MM.1S (cell line): ENCODE measurements at regions not wholly inside any gene's neighbourhood (a gene's known extent, or its start where the extent isn't known, plus 50 kb on each side); places are given as distances from the start of the nearest gene placed in this dataset.

Experiments used
- DNase-seq: peaks from one replicate; pipeline ENCODE4 v3.0.0-alpha.2; 2015
- H2AFZ ChIP-seq: fragments of 300-600 bp; sonication (generic); 2 replicates; pipeline ENCODE4 v1.6.0; 2016; ENCODE audit warnings: antibody characterized with exemption, low read length
- H3F3A ChIP-seq: fragments of 300-600 bp; sonication (generic); 2 replicates; pipeline ENCODE4 v1.6.1; 2016; ENCODE audit warnings: mild to moderate bottlenecking, antibody characterized with exemption, low read length, moderate library complexity, mixed read lengths; ENCODE audit not compliant: insufficient read depth
- H3K27ac ChIP-seq: fragments of 300-600 bp; sonication (generic); 2 replicates; pipeline ENCODE4 v1.5.1; 2016; ENCODE audit warnings: mild to moderate bottlenecking, low read length
- H3K27me3 ChIP-seq: fragments of 300-600 bp; sonication (generic); replicated peaks from 2 replicates; pipeline ENCODE4 v1.6.0; 2016; ENCODE audit warnings: low read length; ENCODE audit not compliant: insufficient read depth
- H3K36me3 ChIP-seq: fragments of 300-600 bp; sonication (generic); replicated peaks from 2 replicates; pipeline ENCODE4 v1.6.1; 2016; ENCODE audit warnings: mild to moderate bottlenecking, low read length, mixed read lengths; ENCODE audit not compliant: insufficient read depth
- H3K4me1 ChIP-seq: fragments of 300-600 bp; sonication (generic); 2 replicates; pipeline ENCODE4 v1.6.1; 2016; ENCODE audit warnings: low read length, mixed read lengths
- H3K4me2 ChIP-seq: fragments of 300-600 bp; sonication (generic); 2 replicates; pipeline ENCODE4 v1.6.0; 2016; ENCODE audit warnings: low read depth, low read length
- H3K4me3 ChIP-seq: fragments of 300-600 bp; sonication (generic); 2 replicates; pipeline ENCODE4 v1.5.1; 2016; ENCODE audit warnings: low read length, mixed read lengths
- H3K79me2 ChIP-seq: fragments of 300-600 bp; sonication (generic); 2 replicates; pipeline ENCODE4 v1.6.1; 2016; ENCODE audit warnings: mixed run types, low read length, mixed read lengths
- H3K9ac ChIP-seq: fragments of 300-600 bp; sonication (generic); 2 replicates; pipeline ENCODE4 v1.6.1; 2016; ENCODE audit warnings: low read length, mixed read lengths
- H3K9me2 ChIP-seq: fragments of 300-600 bp; sonication (generic); replicated peaks from 2 replicates; pipeline ENCODE4 v1.6.1; 2016; ENCODE audit warnings: mild to moderate bottlenecking, low read length, mixed read lengths; ENCODE audit not compliant: insufficient read depth
- H3K9me3 ChIP-seq: fragments of 300-600 bp; sonication (generic); replicated peaks from 2 replicates; pipeline ENCODE4 v1.6.1; 2016; ENCODE audit warnings: mild to moderate bottlenecking, low read length, mixed read lengths; ENCODE audit not compliant: insufficient read depth
- H4K20me1 ChIP-seq: fragments of 300-600 bp; sonication (generic); 2 replicates; pipeline ENCODE4 v1.6.1; 2016; ENCODE audit warnings: mild to moderate bottlenecking, low read length, moderate library complexity, mixed read lengths; ENCODE audit not compliant: insufficient read depth
- EZH2 ChIP-seq: fragments of 300-600 bp; sonication (generic); optimal IDR thresholded peaks from 2 replicates; pipeline ENCODE3; 2017; ENCODE audit warnings: low read depth, mild to moderate bottlenecking, antibody characterized with exemption, low read length, mixed read lengths
- EZH2phosphoT487 ChIP-seq: fragments of 300-600 bp; sonication (generic); IDR thresholded peaks from 2 replicates; pipeline ENCODE4 v1.6.1; 2018; ENCODE audit warnings: antibody characterized with exemption, low read length
- TF ChIP-seq, protein P1 (sequence below): fragments of 300-600 bp; sonication (generic); IDR thresholded peaks from 2 replicates; pipeline ENCODE4 v1.5.1; 2016; ENCODE audit warnings: antibody characterized with exemption, low read length, mixed read lengths

DNA sequence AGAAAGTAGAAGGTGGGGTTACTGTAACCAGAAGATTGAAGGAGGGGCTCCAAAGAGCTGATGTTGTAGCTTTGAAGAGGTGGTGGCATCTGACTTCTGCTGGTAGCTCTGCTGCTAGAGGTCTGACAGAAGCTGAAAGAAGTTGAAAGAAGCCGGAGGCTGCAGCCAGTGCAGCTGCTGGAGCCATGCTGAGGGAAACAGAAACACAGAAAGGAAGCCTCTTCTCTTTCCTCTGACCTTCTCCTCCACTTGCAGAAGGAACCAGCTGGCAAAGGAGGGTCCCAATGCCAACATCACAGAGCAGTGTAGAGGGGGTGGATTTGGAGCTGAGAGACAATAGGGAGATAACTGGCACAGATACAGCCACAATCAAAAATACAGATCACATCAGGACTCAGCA is 89.3 kb upstream of the HHIP start:
- Histone ChIP-seq H3K36me3 (no peaks in the 10 kb centered on the region), H3K4me1 (no peaks in the 10 kb centered on the region), H3K9ac (no peak overlapping the region), H4K20me1 (no peaks in the 10 kb centered on the region), H3F3A (no peaks in the 10 kb centered on the region), H2AFZ (no peak overlapping the region), H3K4me3 (no peak overlapping the region), H3K9me2 (no peaks in the 10 kb centered on the region), H3K27ac (no peak overlapping the region), H3K27me3 (no peaks in the 10 kb centered on the region), H3K9me3 (no peaks in the 10 kb centered on the region), H3K79me2 (no peaks in the 10 kb centered on the region), H3K4me2 (no peak overlapping the region)
- DNase-seq: no peak
- TF ChIP-seq, protein P1, sequence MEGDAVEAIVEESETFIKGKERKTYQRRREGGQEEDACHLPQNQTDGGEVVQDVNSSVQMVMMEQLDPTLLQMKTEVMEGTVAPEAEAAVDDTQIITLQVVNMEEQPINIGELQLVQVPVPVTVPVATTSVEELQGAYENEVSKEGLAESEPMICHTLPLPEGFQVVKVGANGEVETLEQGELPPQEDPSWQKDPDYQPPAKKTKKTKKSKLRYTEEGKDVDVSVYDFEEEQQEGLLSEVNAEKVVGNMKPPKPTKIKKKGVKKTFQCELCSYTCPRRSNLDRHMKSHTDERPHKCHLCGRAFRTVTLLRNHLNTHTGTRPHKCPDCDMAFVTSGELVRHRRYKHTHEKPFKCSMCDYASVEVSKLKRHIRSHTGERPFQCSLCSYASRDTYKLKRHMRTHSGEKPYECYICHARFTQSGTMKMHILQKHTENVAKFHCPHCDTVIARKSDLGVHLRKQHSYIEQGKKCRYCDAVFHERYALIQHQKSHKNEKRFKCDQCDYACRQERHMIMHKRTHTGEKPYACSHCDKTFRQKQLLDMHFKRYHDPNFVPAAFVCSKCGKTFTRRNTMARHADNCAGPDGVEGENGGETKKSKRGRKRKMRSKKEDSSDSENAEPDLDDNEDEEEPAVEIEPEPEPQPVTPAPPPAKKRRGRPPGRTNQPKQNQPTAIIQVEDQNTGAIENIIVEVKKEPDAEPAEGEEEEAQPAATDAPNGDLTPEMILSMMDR: no peak
- TF ChIP-seq EZH2: no peak
- no peak for TF ChIP-seq EZH2phosphoT487

DNA sequence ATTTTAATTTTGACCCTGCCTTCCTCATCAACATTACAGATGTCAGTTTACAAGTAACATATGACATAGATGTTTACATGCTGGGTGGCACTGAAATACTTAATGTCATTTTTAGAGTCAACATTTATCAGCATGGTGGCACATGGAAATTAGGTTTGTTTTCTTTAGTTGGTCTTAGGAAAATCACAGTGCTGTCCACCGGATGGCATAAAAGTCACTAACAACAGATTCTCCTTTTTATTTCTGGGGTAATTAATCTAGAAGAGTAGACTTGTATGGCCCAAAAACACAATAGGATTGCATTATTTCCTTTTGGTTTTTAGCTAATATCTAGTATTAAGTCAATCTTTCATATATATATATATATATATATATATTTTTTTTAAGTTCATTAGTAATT is 88.6 kb upstream of the HHIP start:
- Histone ChIP-seq H4K20me1 (no peaks in the 10 kb centered on the region), H3K27ac (no peak overlapping the region), H3K9ac (no peak overlapping the region), H3K9me2 (no peaks in the 10 kb centered on the region), H3K79me2 (no peaks in the 10 kb centered on the region), H3F3A (no peaks in the 10 kb centered on the region), H3K9me3 (no peaks in the 10 kb centered on the region), H3K27me3 (no peaks in the 10 kb centered on the region), H3K4me3 (no peak overlapping the region), H3K36me3 (no peaks in the 10 kb centered on the region), H3K4me2 (no peak overlapping the region), H3K4me1 (no peaks in the 10 kb centered on the region), H2AFZ (no peak overlapping the region)
- DNase-seq: no peak
- TF ChIP-seq EZH2 (no peak), EZH2phosphoT487 (no peak)
- TF ChIP-seq, protein P1: no peak

DNA sequence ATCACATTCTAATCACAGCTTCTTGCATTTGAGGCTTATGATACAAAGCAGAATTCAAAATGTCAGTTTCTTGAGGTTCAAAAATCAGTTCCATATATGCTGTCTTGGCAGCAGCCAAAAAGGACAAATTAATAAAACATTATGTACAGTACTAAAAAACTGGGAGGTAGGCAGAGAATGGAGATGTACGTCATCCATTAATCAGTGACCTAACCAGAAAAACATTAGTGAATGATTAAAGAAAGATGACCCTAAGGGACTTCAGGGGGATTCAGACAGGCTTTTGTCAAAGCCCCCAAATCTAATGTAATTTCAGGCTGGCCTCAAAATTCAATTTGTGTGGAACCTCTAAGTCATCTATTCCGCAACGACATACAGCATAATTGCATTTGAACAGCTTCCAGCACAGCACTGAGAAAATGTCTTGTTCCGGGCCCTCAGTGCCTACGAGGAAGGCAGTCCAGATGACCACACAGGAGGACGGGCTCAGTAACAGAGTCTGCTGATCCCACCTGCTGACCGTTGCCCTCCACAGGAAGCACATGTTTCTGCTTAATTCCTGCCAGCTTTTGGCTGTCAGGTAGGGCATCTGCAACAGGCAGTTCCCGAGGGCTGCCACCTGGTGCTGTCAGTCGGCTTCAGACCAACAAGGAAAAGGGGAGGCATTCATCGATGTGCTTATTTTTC is 83.8 kb upstream of the HHIP start:
- H4K20me1 ChIP-seq: no peaks in the 10 kb centered on the region
- no peaks in the 10 kb centered on the region for H3K79me2 ChIP-seq
- no peaks in the 10 kb centered on the region for H3K27me3 ChIP-seq
- no peaks in the 10 kb centered on the region for H3K36me3 ChIP-seq
- H2AFZ ChIP-seq: no peak overlapping the region
- no peak overlapping the region for H3K27ac ChIP-seq
- DNase-seq: no peak
- H3K4me3 ChIP-seq: no peak overlapping the region
- H3K9me2 ChIP-seq: no peaks in the 10 kb centered on the region
- no peak overlapping the region for H3K4me2 ChIP-seq
- H3F3A ChIP-seq: no peaks in the 10 kb centered on the region
- H3K4me1 ChIP-seq: no peaks in the 10 kb centered on the region
- H3K9me3 ChIP-seq: no peaks in the 10 kb centered on the region
- TF ChIP-seq, protein P1: no peak
- no peak for TF ChIP-seq EZH2phosphoT487
- TF ChIP-seq EZH2: no peak
- H3K9ac ChIP-seq: no peak overlapping the region
